GM18907 (cell line): ENCODE measurements at regions not wholly inside any gene's neighbourhood (a gene's known extent, or its start where the extent isn't known, plus 50 kb on each side); places are given as distances from the start of the nearest gene placed in this dataset.

Experiments
- ATAC-seq: cut with Tn5 transposase; IDR thresholded peaks from one replicate; pipeline ENCODE4 v1.9.1; 2021; ENCODE audit warnings: mild to moderate bottlenecking, moderate library complexity; ENCODE audit not compliant: unreplicated experiment

GRCh38 chr9:90408659-90409058 is 234.0 kb downstream of the DIRAS2 start:
- ATAC-seq, result no peak

- no peak for ATAC-seq
Observed at GRCh38 chr9:90419221-90419851, 223.3 kb downstream of the DIRAS2 start.

DNA sequence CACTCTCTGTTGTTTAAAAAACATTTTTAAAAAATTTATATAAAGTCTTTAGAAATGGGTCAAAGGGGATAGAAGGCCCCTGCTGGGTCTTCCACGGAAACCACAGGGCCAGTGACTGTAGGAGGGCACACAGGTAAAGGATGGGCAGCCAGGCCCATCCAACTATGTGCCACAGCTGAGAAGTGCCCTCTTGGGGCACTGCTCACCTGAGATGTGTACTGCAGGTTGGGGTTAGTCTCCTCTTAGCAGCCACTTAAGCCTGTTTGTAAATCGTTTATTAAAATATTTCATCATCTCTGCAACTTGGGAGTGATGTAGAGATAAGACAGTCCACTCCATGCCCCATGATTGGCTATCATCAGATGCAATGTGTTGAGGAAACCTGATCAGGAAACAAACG is 222.4 kb downstream of the DIRAS2 start:
- ATAC-seq, result no peak

- ATAC-seq, result no peak
Observed at GRCh38 chr9:90420768-90421513, 221.7 kb downstream of the DIRAS2 start.

GRCh38 chr9:90421786-90422185 is 220.8 kb downstream of the DIRAS2 start:
- no peak for ATAC-seq

- no peak for ATAC-seq
Observed at GRCh38 chr9:90423661-90424193, 218.9 kb downstream of the DIRAS2 start.

DNA sequence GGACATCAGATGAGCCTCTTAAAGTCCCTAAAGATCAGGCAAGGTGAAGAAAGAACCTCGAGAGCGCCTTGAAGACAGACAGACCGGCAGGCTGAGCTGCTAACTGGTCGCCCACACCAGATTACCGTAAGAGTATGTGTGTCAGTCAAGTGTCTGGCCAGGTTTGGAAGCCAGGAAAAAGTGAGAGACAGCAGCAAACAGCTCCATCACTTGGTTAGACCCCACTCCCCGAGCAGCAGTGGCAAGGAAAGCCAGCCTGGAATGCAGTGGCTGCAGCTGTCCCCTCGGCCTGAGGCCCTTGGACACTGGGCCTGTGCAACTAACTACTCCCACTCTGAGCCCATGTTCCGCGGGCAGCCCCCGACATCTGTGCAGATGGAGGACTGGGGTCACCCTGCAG is 214.1 kb downstream of the DIRAS2 start:
- no peak for ATAC-seq

GRCh38 chr9:90432951-90433350 is 209.7 kb downstream of the DIRAS2 start:
- no peak for ATAC-seq

DNA sequence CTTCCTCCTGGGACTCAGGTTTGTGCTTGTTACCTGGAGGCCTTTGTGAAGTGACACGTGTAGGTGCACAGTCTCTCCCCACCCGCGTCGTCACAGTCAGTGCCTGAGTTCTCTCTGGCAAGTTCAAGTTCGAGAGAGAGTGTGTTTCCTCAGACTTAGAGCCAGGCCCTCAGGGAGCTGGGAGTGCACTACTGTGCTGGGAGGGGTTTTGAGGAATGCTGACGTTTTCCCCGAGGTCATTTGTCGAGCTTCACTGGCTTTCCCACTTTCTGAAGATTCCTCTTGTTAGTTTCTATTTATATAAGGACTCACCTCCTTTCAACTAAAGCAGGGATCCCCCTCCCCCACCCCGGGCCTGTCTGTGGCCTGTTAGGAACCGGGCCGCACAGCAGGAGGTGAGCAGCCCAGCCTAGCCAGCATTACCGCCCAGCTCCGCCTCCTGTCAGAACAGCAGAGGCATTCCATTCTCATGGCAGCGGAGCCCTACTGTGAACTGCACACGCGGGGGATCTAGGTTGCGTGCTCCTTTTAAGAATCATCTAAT is 209.2 kb downstream of the DIRAS2 start:
- no peak for ATAC-seq

- ATAC-seq, result no peak
Observed at GRCh38 chr9:90441814-90442213, 200.8 kb downstream of the DIRAS2 start.

DNA sequence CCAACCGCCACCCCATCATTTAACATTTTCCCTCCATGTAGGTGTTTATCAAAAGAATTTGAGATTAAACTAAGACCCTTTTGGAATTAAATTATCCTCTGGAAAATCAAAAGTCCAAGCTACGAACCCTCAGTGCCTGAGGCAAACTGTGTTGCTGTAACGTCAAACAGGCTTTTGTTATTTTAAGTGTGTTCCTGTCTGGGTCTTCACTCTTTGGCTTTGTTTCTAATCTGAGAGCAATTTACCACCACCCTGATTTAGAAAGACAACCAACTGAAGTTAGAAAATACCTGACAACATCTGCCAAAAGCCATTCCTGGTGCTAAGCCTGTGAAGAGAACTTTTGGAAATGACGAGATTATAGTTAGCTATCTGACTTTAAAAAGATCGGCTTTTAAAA is 199.9 kb downstream of the DIRAS2 start:
- ATAC-seq, result no peak

GRCh38 chr9:90444609-90445204 is 197.9 kb downstream of the DIRAS2 start:
- ATAC-seq, result no peak

- no peak for ATAC-seq
Observed at GRCh38 chr9:90445391-90445790, 197.2 kb downstream of the DIRAS2 start.

- ATAC-seq, result no peak
Observed at GRCh38 chr9:90446200-90446948, 196.2 kb downstream of the DIRAS2 start.

GRCh38 chr9:90447773-90448172 is 194.9 kb downstream of the DIRAS2 start:
- no peak for ATAC-seq

DNA sequence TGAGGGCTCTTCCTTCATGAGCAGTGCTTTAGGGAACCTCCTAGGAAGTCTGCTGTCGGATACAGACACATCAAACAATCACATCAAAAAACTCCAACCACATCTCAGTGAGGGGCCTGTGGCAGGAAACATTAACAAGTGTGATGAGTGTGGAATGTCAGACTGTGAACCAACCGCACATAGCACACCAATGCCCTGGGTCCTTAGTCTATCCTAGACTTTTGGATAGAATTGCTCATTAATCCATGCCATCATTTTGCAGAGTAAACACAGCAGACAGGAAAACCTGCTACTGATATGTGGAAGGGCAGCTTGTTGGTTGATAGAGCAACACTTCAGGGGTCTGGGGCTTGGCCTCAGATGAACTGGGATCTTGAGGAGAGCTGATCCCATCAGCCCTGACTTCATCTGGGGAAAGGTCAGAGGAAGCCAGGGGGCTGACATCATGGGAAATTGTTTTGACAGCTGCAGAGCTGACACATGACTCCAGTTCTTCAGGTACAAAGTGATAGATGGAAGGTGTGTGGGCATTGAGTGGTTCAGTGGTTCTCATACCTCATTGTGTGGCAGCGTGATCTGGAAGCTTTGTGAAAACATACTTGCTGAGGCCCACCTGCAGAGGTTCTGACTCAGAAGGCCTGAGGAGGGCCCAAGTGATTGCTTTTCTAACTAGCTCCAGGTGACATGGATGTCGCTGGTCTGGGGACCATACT is 193.3 kb downstream of the DIRAS2 start:
- no peak for ATAC-seq

DNA sequence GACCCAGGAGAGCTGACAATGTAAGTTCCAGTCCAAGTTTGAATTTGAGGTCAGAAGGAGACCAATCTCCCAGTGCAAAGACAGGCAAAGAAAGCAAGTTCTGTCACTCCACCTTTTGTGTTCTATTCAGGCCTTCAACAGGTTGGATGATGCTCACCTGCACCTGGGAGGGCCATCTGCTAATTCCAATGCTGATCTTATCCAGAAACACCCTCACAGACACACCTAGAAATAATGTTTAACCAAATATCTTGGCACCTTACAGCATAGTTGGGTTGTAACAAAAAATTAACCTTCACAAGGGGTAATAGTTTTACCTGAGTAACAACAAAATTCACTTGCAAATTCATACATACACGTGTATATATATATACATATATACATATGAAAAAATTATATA is 190.8 kb downstream of the DIRAS2 start:
- ATAC-seq, result no peak

DNA sequence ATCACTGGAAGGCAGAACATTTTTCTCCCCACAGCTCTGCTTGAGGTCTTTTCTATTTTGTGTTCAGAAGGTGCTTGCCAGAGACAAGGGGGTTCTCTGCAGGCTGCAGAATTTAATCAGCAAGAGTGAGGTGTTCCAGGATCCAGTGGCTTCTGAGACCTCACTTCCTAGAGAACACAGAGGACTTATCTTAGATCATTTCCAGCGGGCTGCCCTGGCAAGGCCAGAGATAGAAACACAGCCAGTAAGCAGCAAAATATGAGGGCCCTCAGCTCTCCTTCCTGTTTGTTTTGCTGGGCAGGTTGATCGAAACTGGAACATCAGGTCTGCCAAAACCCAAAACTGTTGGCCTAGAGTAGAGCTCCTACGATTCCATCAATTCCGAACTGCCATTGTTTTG is 187.3 kb downstream of the DIRAS2 start:
- no peak for ATAC-seq

GRCh38 chr9:90457386-90458190 is 185.0 kb downstream of the DIRAS2 start:
- ATAC-seq, result no peak

DNA sequence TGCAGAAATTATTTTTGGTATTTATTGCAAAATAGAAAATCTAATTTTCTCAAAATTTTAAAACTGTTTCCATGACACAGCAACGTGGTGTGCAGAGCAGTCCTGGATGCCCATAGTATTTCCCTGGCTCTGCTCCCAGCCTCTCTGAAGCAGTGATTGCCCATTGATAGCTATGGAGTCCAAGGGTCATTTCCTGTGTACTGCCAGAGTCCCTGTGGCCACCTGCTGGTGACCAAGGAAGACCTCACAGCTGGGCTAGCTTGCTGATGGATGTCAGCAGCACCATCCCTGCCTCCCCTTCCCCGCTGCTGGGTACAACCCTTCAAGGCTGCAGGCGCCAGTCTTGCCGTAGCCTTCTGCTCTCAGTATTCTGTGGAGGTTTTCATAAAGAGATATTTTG is 184.1 kb downstream of the DIRAS2 start:
- no peak for ATAC-seq
